Panc1 (cell line): ENCODE measurements at regions not wholly inside any gene's neighbourhood (a gene's known extent, or its start where the extent isn't known, plus 50 kb on each side); places are given as distances from the start of the nearest gene placed in this dataset.

Source experiments
- ATAC-seq: fragments of 200-7000 bp; cut with Tn5 transposase; 2 replicates; pipeline ENCODE4 v1.9.1; 2020; ENCODE audit warnings: mild to moderate bottlenecking, moderate library complexity
- BruUV-seq: library from RNA; stranded (reverse); fragments of 400-500 nt; replicated peaks from 2 replicates; lab custom pipeline; 2021; lab: Mats Ljungman, UMichigan
- CTCF ChIA-PET: fragments of 300-600 bp; sonication (Branson Sonifier 250); formaldehyde crosslinking; loops from one replicate; lab custom pipeline; 2022; ENCODE audit warnings: antibody characterized with exemption; lab: Charles Lee
- POLR2A ChIA-PET: fragments of 300-600 bp; sonication (Branson Sonifier 250); formaldehyde crosslinking; loops from one replicate; lab custom pipeline; 2022; ENCODE audit warnings: antibody characterized with exemption; lab: Charles Lee
- DNase-seq: peaks from one replicate; pipeline ENCODE4 v3.0.0-alpha.2; 2010; ENCODE audit warnings: low read depth, low spot score
- H3K27ac ChIP-seq: 2 replicates; pipeline ENCODE4 v1.5.1; 2011; ENCODE audit warnings: mild to moderate bottlenecking, low read length, inconsistent platforms
- H3K27me3 ChIP-seq: fragments of 200-500 bp; sonication (Bioruptor generic); 2 replicates; pipeline ENCODE4 v1.6.0; 2014; ENCODE audit warnings: low read length, inconsistent platforms; ENCODE audit not compliant: control insufficient read depth, insufficient read depth
- H3K36me3 ChIP-seq: fragments of 200-500 bp; sonication (Bioruptor generic); 2 replicates; pipeline ENCODE4 v1.5.1; 2014; ENCODE audit warnings: inconsistent platforms, mild to moderate bottlenecking, low read length, moderate library complexity; ENCODE audit not compliant: control insufficient read depth, insufficient read depth
- H3K4me1 ChIP-seq: 2 replicates; pipeline ENCODE4 v1.5.1; 2011; ENCODE audit warnings: inconsistent platforms, mild to moderate bottlenecking, low read length, moderate library complexity; ENCODE audit not compliant: control insufficient read depth, insufficient read depth
- H3K4me3 ChIP-seq, 2 experiments: 2 replicates each; pipeline ENCODE4 v1.5.1; 2011 to 2012; ENCODE audit warnings: low read depth in 2 of 2, low read length in 2 of 2, mild to moderate bottlenecking in 2 of 2, inconsistent platforms in 1 of 2, moderate library complexity in 1 of 2
- H3K9me3 ChIP-seq: fragments of 200-500 bp; sonication (Bioruptor generic); 2 replicates; pipeline ENCODE4 v1.5.1; 2014; ENCODE audit warnings: low read depth, mild to moderate bottlenecking, inconsistent platforms, low read length, moderate library complexity; ENCODE audit not compliant: control insufficient read depth, insufficient read depth
- POLR2AphosphoS5 ChIP-seq: IDR thresholded peaks from 2 replicates; pipeline ENCODE4 v1.6.1; 2012; ENCODE audit warnings: mild to moderate bottlenecking, low read depth, low read length, moderate library complexity
- SIN3A ChIP-seq: IDR thresholded peaks from 2 replicates; pipeline ENCODE4 v1.6.1; 2012; ENCODE audit warnings: low read depth, mild to moderate bottlenecking, low read length, moderate library complexity, borderline replicate concordance; ENCODE audit not compliant: insufficient read depth
- TCF7L2 ChIP-seq: IDR thresholded peaks from 2 replicates; pipeline ENCODE4 v1.6.1; 2011; ENCODE audit warnings: mild to moderate bottlenecking, low read depth, low read length, inconsistent platforms
- in situ Hi-C: cut with HindIII; loops from 2 replicates; pipeline ENCODE4 v1.10.0; 2016; ENCODE audit warnings: low sequenced_read_pairs, low pct_unique_long_range_greater_than_20kb
- intact Hi-C: fragments of 100-400 bp; cut with micrococcal nuclease; formaldehyde crosslinking; loops from one replicate; pipeline ENCODE4 v1.10.0; 2022; ENCODE audit not compliant: unreplicated experiment
- TF ChIP-seq, protein P1 (sequence below): fragments of 450-650 bp; IDR thresholded peaks from 2 replicates; pipeline ENCODE4 v1.5.1; 2017; ENCODE audit warnings: mild to moderate bottlenecking
- TF ChIP-seq, protein P2 (sequence below), 2 experiments: IDR thresholded peaks; 2 replicates each; pipeline ENCODE4 v1.6.1; 2011 to 2012; ENCODE audit warnings: low read depth in 2 of 2, control low read depth in 1 of 2, low read length in 1 of 2, mild to moderate bottlenecking in 1 of 2, moderate library complexity in 1 of 2; ENCODE audit not compliant: insufficient read depth in 1 of 2

DNA sequence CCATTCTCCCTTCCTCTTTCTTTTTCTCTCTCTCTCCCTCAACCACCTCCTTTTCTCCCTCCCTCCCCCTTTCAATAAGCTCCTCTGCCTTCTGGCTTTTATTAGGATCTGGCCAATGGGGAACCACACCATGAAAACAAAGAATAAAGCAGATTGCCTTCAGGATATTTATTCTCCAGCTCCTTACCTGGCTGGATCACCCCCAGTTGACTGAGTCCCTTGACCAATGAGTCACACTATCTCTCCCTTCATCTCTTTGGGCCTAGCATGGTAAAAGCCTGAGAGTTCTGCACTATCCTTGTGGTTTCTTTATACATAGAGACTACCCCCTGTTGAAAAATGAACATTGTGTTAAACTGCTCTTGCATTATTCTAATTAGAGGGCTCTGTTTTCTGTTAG lies 476.8 kb downstream of the EPHA7 start:
- no TSS peak for BruUV-seq
- Histone ChIP-seq H3K9me3 (no peaks in the 10 kb centered on the region), H3K27ac (no peak overlapping the region), H3K4me3 (no peak overlapping the region), H3K36me3 (no peaks in the 10 kb centered on the region), H3K4me1 (no peaks in the 10 kb centered on the region), H3K27me3 (no peaks in the 10 kb centered on the region)
- DNase-seq (no peak), ATAC-seq (no peak)
- ChIA-PET CTCF (no interaction called here), POLR2A (no interaction called here)
- in situ Hi-C loops, result no loop called here
- intact Hi-C loops, result no loop called here
- TF ChIP-seq, protein P1, sequence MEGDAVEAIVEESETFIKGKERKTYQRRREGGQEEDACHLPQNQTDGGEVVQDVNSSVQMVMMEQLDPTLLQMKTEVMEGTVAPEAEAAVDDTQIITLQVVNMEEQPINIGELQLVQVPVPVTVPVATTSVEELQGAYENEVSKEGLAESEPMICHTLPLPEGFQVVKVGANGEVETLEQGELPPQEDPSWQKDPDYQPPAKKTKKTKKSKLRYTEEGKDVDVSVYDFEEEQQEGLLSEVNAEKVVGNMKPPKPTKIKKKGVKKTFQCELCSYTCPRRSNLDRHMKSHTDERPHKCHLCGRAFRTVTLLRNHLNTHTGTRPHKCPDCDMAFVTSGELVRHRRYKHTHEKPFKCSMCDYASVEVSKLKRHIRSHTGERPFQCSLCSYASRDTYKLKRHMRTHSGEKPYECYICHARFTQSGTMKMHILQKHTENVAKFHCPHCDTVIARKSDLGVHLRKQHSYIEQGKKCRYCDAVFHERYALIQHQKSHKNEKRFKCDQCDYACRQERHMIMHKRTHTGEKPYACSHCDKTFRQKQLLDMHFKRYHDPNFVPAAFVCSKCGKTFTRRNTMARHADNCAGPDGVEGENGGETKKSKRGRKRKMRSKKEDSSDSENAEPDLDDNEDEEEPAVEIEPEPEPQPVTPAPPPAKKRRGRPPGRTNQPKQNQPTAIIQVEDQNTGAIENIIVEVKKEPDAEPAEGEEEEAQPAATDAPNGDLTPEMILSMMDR, result no peak
- no peak for TF ChIP-seq SIN3A
- TF ChIP-seq TCF7L2, result no peak
- TF ChIP-seq, protein P2, sequence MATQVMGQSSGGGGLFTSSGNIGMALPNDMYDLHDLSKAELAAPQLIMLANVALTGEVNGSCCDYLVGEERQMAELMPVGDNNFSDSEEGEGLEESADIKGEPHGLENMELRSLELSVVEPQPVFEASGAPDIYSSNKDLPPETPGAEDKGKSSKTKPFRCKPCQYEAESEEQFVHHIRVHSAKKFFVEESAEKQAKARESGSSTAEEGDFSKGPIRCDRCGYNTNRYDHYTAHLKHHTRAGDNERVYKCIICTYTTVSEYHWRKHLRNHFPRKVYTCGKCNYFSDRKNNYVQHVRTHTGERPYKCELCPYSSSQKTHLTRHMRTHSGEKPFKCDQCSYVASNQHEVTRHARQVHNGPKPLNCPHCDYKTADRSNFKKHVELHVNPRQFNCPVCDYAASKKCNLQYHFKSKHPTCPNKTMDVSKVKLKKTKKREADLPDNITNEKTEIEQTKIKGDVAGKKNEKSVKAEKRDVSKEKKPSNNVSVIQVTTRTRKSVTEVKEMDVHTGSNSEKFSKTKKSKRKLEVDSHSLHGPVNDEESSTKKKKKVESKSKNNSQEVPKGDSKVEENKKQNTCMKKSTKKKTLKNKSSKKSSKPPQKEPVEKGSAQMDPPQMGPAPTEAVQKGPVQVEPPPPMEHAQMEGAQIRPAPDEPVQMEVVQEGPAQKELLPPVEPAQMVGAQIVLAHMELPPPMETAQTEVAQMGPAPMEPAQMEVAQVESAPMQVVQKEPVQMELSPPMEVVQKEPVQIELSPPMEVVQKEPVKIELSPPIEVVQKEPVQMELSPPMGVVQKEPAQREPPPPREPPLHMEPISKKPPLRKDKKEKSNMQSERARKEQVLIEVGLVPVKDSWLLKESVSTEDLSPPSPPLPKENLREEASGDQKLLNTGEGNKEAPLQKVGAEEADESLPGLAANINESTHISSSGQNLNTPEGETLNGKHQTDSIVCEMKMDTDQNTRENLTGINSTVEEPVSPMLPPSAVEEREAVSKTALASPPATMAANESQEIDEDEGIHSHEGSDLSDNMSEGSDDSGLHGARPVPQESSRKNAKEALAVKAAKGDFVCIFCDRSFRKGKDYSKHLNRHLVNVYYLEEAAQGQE (IDR thresholded peaks at IDR 0.05; ENCODE audit: insufficient read depth in 1 of 2, low read depth in 2 of 2, low read length in 1 of 2), result no peak
- TF ChIP-seq POLR2AphosphoS5, result no peak

DNA sequence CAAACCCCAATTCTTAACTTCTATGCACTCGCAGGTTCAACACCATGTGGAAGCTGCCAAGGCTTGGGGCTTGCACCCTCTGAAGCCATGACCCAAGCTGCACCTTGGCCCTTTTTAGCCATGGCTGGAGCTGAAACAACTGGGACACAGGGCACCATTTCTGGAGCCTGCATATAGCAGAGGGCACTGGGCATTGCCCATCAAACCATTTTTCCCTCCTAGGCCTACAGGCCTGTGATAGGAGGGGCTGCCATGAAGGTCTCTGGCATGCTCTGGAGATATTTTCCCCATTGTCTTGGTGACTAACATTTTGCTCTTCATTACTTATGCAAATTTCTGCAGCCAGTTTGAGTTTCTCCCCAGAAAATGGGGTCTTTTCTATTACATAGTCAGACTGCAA lies 484.7 kb downstream of the EPHA7 start:
- POLR2A ChIA-PET, result no interaction called here

More for the DNA sequence above, 484.7 kb downstream of the EPHA7 start:
- no peak for ATAC-seq
- in situ Hi-C loops, result no loop called here
- CTCF ChIA-PET, result no interaction called here
- H3K4me3 ChIP-seq, result no peak overlapping the region
- TF ChIP-seq SIN3A (no peak), TCF7L2 (no peak), POLR2AphosphoS5 (no peak)
- TF ChIP-seq, protein P1, result no peak
- TF ChIP-seq, protein P2 (IDR thresholded peaks at IDR 0.05; ENCODE audit: insufficient read depth in 1 of 2, low read depth in 2 of 2, low read length in 1 of 2), result no peak
- no peaks in the 10 kb centered on the region for H3K4me1 ChIP-seq
- intact Hi-C loops, result no loop called here
- no peaks in the 10 kb centered on the region for H3K27me3 ChIP-seq
- no peaks in the 10 kb centered on the region for H3K9me3 ChIP-seq
- no peak overlapping the region for H3K27ac ChIP-seq
- no peaks in the 10 kb centered on the region for H3K36me3 ChIP-seq
- DNase-seq, result no peak
- no TSS peak for BruUV-seq
